ENCODE measurements at regions not wholly inside any gene's neighbourhood (a gene's known extent, or its start where the extent isn't known, plus 50 kb on each side); places are given as distances from the start of the nearest gene placed in this dataset.

- TF ChIP-seq FOXA1 (IDR thresholded peaks at IDR 0.05) (no peak), BHLHE40 (IDR thresholded peaks at IDR 0.05; ENCODE audit: borderline replicate concordance) (no peak), SUZ12 (IDR thresholded peaks at IDR 0.05) (no peak), TARDBP (IDR thresholded peaks at IDR 0.05) (no peak), LEF1 (IDR thresholded peaks at IDR 0.05; ENCODE audit: borderline replicate concordance) (no peak), L3MBTL2 (conservative IDR thresholded peaks at IDR 0.05) (no peak), FOXM1 (IDR thresholded peaks at IDR 0.05; ENCODE audit: borderline replicate concordance) (no peak), SP1 (IDR thresholded peaks at IDR 0.05) (no peak), ARNT (IDR thresholded peaks at IDR 0.05) (no peak), HDGF (IDR thresholded peaks at IDR 0.05; ENCODE audit: borderline replicate concordance) (no peak), CTBP1 (IDR thresholded peaks at IDR 0.05; ENCODE audit: borderline replicate concordance) (no peak), ZNF384 (IDR thresholded peaks at IDR 0.05) (no peak), NFRKB (IDR thresholded peaks at IDR 0.05) (no peak)
- TF ChIP-seq, protein P1, sequence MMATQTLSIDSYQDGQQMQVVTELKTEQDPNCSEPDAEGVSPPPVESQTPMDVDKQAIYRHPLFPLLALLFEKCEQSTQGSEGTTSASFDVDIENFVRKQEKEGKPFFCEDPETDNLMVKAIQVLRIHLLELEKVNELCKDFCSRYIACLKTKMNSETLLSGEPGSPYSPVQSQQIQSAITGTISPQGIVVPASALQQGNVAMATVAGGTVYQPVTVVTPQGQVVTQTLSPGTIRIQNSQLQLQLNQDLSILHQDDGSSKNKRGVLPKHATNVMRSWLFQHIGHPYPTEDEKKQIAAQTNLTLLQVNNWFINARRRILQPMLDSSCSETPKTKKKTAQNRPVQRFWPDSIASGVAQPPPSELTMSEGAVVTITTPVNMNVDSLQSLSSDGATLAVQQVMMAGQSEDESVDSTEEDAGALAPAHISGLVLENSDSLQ (IDR thresholded peaks at IDR 0.05): no peak
These were observed 121.4 kb downstream of the BMP2 start for GRCh38 chr20:6888736-6889395.
